Liver (tissue), 3 donors: ENCODE measurements at regions not wholly inside any gene's neighbourhood (a gene's known extent, or its start where the extent isn't known, plus 50 kb on each side); places are given as distances from the start of the nearest gene placed in this dataset.

Experiments
- ATF3 ChIP-seq: IDR thresholded peaks from 2 replicates; pipeline ENCODE4 v1.6.1; 2016; ENCODE audit warnings: antibody characterized with exemption
- CTCF ChIP-seq: fragments of 150-350 bp; IDR thresholded peaks from 2 replicates; pipeline ENCODE4 v1.5.1; 2017; ENCODE audit warnings: improper control_type of control experiment, low read depth, low read length; ENCODE audit not compliant: missing input control
- EGR1 ChIP-seq, 2 donors: IDR thresholded peaks; 2 replicates each; pipeline ENCODE4 v1.6.1; 2016 to 2018; ENCODE audit warnings: antibody characterized with exemption in 2 of 2, low read depth in 2 of 2
- FOXA1 ChIP-seq: IDR thresholded peaks from 2 replicates; pipeline ENCODE4 v1.6.1; 2016; ENCODE audit warnings: antibody characterized with exemption
- GABPA ChIP-seq, 2 donors: IDR thresholded peaks in 1 of 2; conservative IDR thresholded peaks in 1 of 2; 2 replicates each; pipeline ENCODE4 v1.6.1; 2016; ENCODE audit warnings: antibody characterized with exemption in 2 of 2, mild to moderate bottlenecking in 1 of 2, moderate library complexity in 1 of 2
- HNF4G ChIP-seq: IDR thresholded peaks from 2 replicates; pipeline ENCODE4 v1.6.1; 2016; ENCODE audit warnings: antibody characterized with exemption
- JUND ChIP-seq, 2 donors: IDR thresholded peaks; 2 replicates each; pipeline ENCODE4 v1.6.1; 2016; ENCODE audit warnings: antibody characterized with exemption in 2 of 2
- MAX ChIP-seq: IDR thresholded peaks from 2 replicates; pipeline ENCODE4 v1.6.1; 2016; ENCODE audit warnings: antibody characterized with exemption
- RAD21 ChIP-seq, 2 donors: IDR thresholded peaks; 2 replicates each; pipeline ENCODE4 v1.6.1; 2016; ENCODE audit warnings: antibody characterized with exemption in 2 of 2, mild to moderate bottlenecking in 2 of 2
- REST ChIP-seq: IDR thresholded peaks from 2 replicates; pipeline ENCODE4 v1.6.1; 2016; ENCODE audit warnings: antibody characterized with exemption, mild to moderate bottlenecking
- SP1 ChIP-seq: IDR thresholded peaks from 2 replicates; pipeline ENCODE4 v1.6.1; 2018; ENCODE audit warnings: antibody characterized with exemption, mild to moderate bottlenecking
- TAF1 ChIP-seq: conservative IDR thresholded peaks from 2 replicates; pipeline ENCODE4 v1.6.1; 2016; ENCODE audit warnings: antibody characterized with exemption, mild to moderate bottlenecking
- YY1 ChIP-seq: IDR thresholded peaks from 2 replicates; pipeline ENCODE4 v1.6.1; 2016; ENCODE audit warnings: antibody characterized with exemption, mild to moderate bottlenecking
- donor health status: healthy.
- donor health status: healthy.

GRCh38 chr2:48120759-48121242 is 193.7 kb upstream of the FOXN2 start:
- TF ChIP-seq MAX (no peak), ATF3 (no peak), CTCF (no peak), EGR1 (IDR thresholded peaks at IDR 0.05; ENCODE audit: low read depth in 2 of 2) (no peak), REST (no peak), RAD21 (IDR thresholded peaks at IDR 0.05) (no peak), SP1 (no peak), HNF4G (no peak), TAF1 (no peak), FOXA1 (no peak), YY1 (no peak), GABPA (IDR thresholded peaks at IDR 0.05 in 1 of 2, conservative IDR thresholded peaks at IDR 0.05 in 1 of 2) (no peak), JUND (IDR thresholded peaks at IDR 0.05) (no peak)
